Adrenal gland (tissue), 9 donors: ENCODE measurements at regions not wholly inside any gene's neighbourhood (a gene's known extent, or its start where the extent isn't known, plus 50 kb on each side); places are given as distances from the start of the nearest gene placed in this dataset.

Source experiments
- DNase-seq, 7 donors: peaks; one replicate each; pipeline ENCODE4 v3.0.0-alpha.2; 2019 to 2020
- H3K27ac ChIP-seq, 5 donors: fragments of 200-600 bp; sonication (generic) in 4 of 5; 1 replicate in 3 of 5; 2 replicates in 2 of 5; pipeline versions ENCODE4 v1.5.1 to v1.8.0; 2016 to 2020; ENCODE audit warnings: mild to moderate bottlenecking in 1 of 5
- H3K27me3 ChIP-seq: fragments of 200-600 bp; 2 replicates; pipeline ENCODE4 v1.8.0; 2021
- H3K36me3 ChIP-seq, 2 donors: fragments of 200-600 bp; replicated peaks in 1 of 2; 1 replicate in 1 of 2; 2 replicates in 1 of 2; pipeline versions ENCODE4 v1.5.1 to v1.8.0; 2018 to 2022
- H3K4me1 ChIP-seq, 2 donors: fragments of 200-600 bp; replicated peaks in 1 of 2; 1 replicate in 1 of 2; 2 replicates in 1 of 2; pipeline versions ENCODE4 v1.5.1 to v1.8.0; 2018 to 2021
- H3K4me3 ChIP-seq, 4 donors: fragments of 200-600 bp; sonication (generic) in 3 of 4; one replicate each; pipeline ENCODE4 v1.5.1; 2016 to 2018
- H3K9me3 ChIP-seq, 3 donors: fragments of 200-600 bp; sonication (generic) in 1 of 3; replicated peaks in 1 of 3; 1 replicate in 2 of 3; 2 replicates in 1 of 3; pipeline versions ENCODE4 v1.5.1 to v1.8.0; 2016 to 2021
- POLR2A ChIP-seq, 2 donors: fragments of 450-650 bp; IDR thresholded peaks; one replicate each; pipeline ENCODE4 v1.6.1; 2017; ENCODE audit warnings: antibody characterized with exemption in 2 of 2, mild to moderate bottlenecking in 2 of 2, moderate library complexity in 1 of 2
- WGBS, 4 donors: extraction: QIAGEN DNeasy Blood & Tissue Kit in 2 of 4; methylation state at CpG; one replicate each; pipeline versions ENCODE4 v1.1.5 to v1.1.7; 2013 to 2017; 5-methylcytosine and 5-hydroxymethylcytosine counted together
- intact Hi-C, 2 donors: fragments of 100-400 bp; cut with DNase I; formaldehyde crosslinking; loops; one replicate each; pipeline versions ENCODE4 v1.14.1 to v1.15.0; 2022 to 2023
- TF ChIP-seq, protein P1 (sequence below), 6 experiments: fragments of 450-650 bp in 4 of 6; fragments of 200-600 bp in 2 of 6; sonication (generic) in 1 of 6; IDR thresholded peaks; 1 replicate in 5 of 6; 2 replicates in 1 of 6; pipeline versions ENCODE4 v1.5.1 to v1.8.0; 2016 to 2021; ENCODE audit warnings: antibody characterized with exemption in 6 of 6, mild to moderate bottlenecking in 2 of 6, moderate library complexity in 1 of 6
- donor health status: healthy with polysubstance abuse.
- donor health status: Bipolar disorder and iron deficiency.
- donor health status: DM: yes; HTN: yes; CAD: no.
- donor health status: DM: no; HTN: no; CAD: no.
- donor health status: DM: no; HTN: no; CAD: no.

DNA sequence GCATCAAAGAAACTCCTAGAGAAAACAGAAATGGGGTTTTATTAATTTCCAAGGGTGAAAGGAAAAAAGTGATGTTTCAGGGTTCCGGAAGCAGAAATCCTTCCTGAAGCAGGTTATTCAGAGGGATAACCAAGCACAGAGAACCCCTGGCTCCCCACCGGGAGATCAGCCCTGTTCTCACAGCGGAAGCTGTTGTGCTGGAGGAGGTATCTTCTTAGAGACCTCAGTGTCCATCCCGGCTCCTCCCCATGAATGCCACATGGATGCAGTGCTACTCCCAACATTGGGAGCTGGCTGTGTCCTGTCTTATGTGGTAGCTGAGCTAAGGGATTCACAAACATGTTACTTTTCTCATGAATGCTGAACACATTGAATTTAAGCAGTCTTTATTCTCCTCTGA is 80.9 kb upstream of the IRX2 start:
- Histone ChIP-seq H3K9me3 (no peaks in the 10 kb centered on the region), H3K4me3 (no peak overlapping the region), H3K4me1 (no peaks in the 10 kb centered on the region), H3K36me3 (no peaks in the 10 kb centered on the region), H3K27me3 (no peaks in the 10 kb centered on the region), H3K27ac (no peak overlapping the region)
- no peak for DNase-seq
- TF ChIP-seq, protein P1, sequence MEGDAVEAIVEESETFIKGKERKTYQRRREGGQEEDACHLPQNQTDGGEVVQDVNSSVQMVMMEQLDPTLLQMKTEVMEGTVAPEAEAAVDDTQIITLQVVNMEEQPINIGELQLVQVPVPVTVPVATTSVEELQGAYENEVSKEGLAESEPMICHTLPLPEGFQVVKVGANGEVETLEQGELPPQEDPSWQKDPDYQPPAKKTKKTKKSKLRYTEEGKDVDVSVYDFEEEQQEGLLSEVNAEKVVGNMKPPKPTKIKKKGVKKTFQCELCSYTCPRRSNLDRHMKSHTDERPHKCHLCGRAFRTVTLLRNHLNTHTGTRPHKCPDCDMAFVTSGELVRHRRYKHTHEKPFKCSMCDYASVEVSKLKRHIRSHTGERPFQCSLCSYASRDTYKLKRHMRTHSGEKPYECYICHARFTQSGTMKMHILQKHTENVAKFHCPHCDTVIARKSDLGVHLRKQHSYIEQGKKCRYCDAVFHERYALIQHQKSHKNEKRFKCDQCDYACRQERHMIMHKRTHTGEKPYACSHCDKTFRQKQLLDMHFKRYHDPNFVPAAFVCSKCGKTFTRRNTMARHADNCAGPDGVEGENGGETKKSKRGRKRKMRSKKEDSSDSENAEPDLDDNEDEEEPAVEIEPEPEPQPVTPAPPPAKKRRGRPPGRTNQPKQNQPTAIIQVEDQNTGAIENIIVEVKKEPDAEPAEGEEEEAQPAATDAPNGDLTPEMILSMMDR (IDR thresholded peaks at IDR 0.05): no peak
- TF ChIP-seq POLR2A (IDR thresholded peaks at IDR 0.05): no peak
- intact Hi-C loops: no loop called here
- WGBS, 4 donors: 67 to 74% (median 69%) methylated on average over 3 to 4 of the region's 4 CpGs

DNA sequence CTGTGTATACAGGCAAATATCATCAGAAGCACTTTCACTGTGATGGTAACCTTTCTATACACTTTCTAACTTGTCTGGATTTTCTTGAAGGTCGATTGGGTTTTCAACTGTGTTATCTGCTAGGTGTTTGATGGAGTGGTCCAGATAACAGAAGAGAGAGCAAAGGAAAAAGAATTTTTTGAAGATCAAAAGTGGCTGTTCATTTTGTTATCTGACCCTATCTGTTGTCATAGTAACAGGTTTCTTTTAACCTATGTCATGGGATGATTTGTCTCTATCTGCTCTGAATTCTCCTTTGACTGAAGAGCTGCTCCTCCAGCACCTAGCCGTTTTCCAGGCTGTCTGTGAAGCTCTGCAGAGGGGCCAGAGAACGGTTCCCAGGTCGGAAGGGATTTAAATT is 77.8 kb upstream of the IRX2 start:
- no peak overlapping the region for H3K27ac ChIP-seq
- no peaks in the 10 kb centered on the region for H3K36me3 ChIP-seq
- H3K4me1 ChIP-seq: no peaks in the 10 kb centered on the region
- no peak overlapping the region for H3K4me3 ChIP-seq
- intact Hi-C loops: no loop called here
- DNase-seq: no peak
- TF ChIP-seq, protein P1 (IDR thresholded peaks at IDR 0.05): no peak
- no peak for TF ChIP-seq POLR2A (IDR thresholded peaks at IDR 0.05)
- 17 to 22% (median 20%) methylated on average over 4 of the region's 4 CpGs for WGBS, 4 donors
- no peaks in the 10 kb centered on the region for H3K9me3 ChIP-seq
- no peaks in the 10 kb centered on the region for H3K27me3 ChIP-seq

DNA sequence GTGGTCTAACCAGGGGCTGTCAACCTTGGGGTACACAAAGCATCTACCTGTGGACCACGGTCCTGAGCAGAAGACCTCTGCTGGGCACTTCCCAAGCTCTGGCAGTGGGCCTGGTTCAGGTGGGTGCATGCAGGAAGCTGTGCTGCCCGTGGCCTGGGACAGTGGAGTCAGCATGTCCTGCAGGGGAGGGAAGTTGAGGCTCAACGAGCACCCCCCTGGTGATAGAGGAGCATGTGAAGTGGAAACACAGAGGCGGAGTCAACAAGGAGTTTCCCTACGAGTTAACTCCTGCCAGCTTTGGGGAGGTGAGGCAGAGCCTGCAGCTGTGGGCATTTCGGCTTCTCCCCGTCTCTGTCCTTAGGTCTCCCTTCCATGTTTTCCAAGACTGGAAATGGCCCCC is 67.5 kb upstream of the IRX2 start:
- 66 to 77% (median 73%) methylated on average over 4 to 7 of the region's 7 CpGs for WGBS, 4 donors
- DNase-seq: no peak
- Histone ChIP-seq H3K27me3 (no peaks in the 10 kb centered on the region), H3K36me3 (no peaks in the 10 kb centered on the region), H3K4me1 (no peaks in the 10 kb centered on the region), H3K9me3 (no peaks in the 10 kb centered on the region), H3K4me3 (no peak overlapping the region), H3K27ac (no peak overlapping the region)
- TF ChIP-seq POLR2A (IDR thresholded peaks at IDR 0.05): no peak
- TF ChIP-seq, protein P1 (IDR thresholded peaks at IDR 0.05): no peak
- intact Hi-C loops: no loop called here

DNA sequence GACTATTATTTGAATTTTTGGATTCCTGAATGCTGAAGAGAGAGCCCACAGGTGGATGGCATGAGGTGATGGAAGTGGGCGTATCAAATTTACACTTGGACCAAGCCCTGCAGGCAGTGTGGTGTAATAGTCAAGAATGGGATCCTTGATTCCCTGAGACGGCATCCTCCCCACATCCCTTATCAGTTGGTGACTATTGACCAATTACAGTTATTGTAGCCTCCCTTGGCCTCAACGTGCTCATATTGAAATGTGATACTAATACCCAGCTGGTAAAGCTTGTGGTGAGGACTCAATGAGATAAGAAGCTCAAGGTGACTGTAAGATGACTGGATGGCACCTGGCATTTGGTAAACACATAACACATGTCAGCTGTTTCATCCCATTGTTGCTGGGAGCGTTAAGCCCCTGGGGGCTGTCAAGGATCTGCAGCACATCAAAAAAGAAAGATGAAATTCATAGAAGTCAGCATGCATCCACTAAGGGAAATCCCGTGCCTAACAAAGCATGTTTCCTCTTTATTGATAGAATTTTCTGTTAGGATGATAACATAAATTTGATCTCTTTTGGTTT is 65.6 kb upstream of the IRX2 start:
- intact Hi-C loops: no loop called here
- no peak for DNase-seq
- no peaks in the 10 kb centered on the region for H3K36me3 ChIP-seq
- 59 to 62% (median 60%) methylated on average over 5 of the region's 5 CpGs for WGBS, 4 donors
- H3K4me1 ChIP-seq: no peaks in the 10 kb centered on the region
- no peak overlapping the region for H3K27ac ChIP-seq
- no peaks in the 10 kb centered on the region for H3K9me3 ChIP-seq
- no peak for TF ChIP-seq POLR2A (IDR thresholded peaks at IDR 0.05)
- TF ChIP-seq, protein P1 (IDR thresholded peaks at IDR 0.05): no peak
- no peaks in the 10 kb centered on the region for H3K27me3 ChIP-seq
- no peak overlapping the region for H3K4me3 ChIP-seq
